HG02870 (cell line): ENCODE measurements at regions not wholly inside any gene's neighbourhood (a gene's known extent, or its start where the extent isn't known, plus 50 kb on each side); places are given as distances from the start of the nearest gene placed in this dataset.
A peak's percentile ranks its signal among the peaks of the same experiment; 100 is the strongest.
"Not testable (repeated sequence)": the region's sequence is repeated elsewhere in the genome, so short reads cannot be mapped to it uniquely, and the experiment has no call there.

Source experiments
- ATAC-seq: cut with Tn5 transposase; IDR thresholded peaks from one replicate; pipeline ENCODE4 v1.9.1; 2021; ENCODE audit warnings: mild to moderate bottlenecking, moderate library complexity; ENCODE audit not compliant: unreplicated experiment

GRCh38 chr4:163681208-163681821 is 186.8 kb downstream of the TMA16 start:
- peak; percentile 76 for ATAC-seq

DNA sequence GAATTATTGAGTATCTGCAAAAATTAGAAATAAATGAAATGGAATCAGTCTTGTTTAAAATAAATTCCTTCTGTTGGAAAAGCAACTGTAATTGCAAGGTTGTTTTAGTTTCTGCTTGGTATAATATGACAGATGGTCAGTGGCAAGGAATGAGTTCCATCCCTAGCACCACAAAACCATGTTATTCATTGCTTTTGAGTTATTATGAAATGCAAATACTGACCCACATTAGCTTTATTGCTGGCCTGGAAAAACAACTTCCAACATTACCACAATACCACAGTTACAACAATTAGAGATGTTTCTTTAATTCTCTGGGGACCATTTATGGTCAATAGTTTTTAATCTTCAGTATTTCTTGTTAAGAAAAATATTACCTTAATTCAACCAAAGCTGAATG is 194.4 kb downstream of the TMA16 start:
- ATAC-seq = no peak

DNA sequence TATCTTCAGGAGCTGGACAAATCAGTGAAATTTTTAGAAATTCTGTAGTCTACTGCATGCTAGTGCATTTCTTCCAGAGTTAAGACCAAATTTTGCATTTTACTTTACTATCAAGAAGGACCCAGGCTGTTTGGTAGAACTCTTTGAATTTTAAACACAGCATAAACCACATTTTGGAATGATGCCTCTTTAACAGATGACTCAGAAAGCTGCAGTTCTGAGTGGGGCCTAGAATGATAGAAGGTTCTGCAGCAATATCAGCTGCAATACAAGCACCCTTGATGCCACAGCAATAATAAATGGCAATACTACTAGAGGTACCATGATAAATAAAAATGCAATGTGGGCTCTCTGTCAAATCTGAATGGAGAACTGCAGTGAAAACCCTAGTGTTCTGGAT is 198.7 kb downstream of the TMA16 start:
- ATAC-seq = no peak

DNA sequence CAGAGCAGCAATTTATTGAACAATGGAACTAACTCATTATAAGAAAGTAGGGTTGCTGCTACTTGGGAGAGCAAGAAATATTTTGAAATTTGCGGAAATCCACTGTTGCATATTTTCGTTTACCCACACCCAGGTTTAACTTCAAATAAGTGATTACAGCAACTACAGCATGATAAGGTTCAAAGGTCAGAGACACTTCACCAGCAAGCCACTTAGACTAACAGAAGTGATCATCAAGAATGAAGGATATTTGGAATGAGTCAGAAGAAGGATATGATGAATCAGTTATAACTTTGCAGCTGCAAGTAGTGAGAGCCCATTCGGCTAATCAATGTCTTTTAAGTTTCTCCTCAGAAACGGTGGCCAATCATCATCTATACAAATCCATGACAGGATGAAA is 199.3 kb downstream of the TMA16 start:
- no peak for ATAC-seq

DNA sequence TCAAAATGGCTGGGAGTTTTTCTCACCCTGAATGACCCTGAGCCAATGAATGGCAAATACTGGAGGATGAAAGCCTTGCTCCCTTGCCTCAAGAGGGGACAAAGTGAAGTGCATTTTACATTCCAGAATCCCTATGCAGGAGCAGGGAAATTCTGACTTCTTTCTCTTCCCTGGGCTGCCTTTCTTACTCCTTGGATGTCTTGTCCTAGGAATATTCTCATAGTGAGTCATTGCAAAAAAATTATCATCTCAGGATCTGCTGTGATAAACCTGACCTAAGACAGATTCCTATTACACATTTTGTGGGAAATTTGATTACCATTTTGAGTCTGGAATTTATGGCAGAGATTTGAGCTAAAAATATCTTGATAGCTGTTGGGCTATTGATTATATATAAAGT is 199.9 kb downstream of the TMA16 start:
- ATAC-seq = no peak

DNA sequence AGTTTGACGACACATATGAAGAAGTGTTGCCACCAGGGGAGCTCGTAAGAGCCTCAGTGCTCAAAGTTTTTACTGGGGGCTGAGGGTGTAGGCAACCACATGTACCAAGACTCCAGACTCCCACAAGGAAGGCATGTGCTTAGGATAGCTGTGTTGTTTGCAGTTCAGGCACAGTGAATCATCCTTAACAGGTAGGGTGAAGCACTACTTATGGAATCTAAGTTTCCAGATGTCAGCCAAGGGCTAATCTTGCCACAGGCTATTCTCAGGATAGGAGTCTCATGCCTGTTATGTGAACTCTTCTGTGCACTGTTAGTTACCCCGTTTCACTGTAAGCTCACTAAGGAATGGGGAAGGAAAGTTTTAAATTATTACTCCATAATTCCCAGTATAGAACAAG is 202.6 kb downstream of the TMA16 start:
- no peak for ATAC-seq

DNA sequence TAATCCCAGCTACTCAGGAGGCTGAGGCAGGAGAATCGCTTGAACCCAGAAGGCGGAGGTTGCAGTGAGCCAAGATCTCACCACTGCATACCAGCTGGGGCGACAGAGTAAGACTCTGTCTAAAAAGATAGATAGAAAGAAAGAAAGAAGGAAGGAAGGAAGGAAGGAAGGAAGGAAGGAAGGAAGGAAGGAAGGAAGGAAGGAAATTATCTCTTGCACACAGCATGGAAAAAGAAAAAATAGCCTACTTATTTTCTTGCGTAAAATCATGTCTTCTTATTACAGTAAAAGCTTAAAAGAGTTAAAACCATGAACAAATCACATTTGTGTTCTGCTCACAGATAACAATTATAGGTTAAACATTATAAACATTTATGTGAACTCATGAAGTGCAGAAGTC is 205.9 kb downstream of the TMA16 start:
- not testable (repeated sequence) for ATAC-seq

DNA sequence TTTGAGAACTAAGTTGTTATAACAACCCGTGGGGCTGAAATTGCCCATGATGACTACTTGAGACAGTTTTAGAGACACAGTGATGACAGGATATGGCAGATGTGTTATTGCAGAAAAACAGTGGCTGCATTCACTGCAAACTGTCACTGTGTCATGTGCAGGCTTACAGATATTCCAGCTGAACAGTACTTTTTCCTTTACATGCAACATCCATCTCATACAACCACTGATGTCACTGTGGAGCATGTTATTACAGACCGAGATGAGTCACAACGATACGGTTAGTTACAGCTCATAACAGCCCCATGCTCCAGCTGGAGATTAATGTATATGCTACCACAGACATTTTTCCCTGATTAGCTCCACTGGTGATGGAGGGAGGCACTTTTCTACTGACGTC is 207.4 kb downstream of the TMA16 start:
- ATAC-seq = peak; percentile 97

DNA sequence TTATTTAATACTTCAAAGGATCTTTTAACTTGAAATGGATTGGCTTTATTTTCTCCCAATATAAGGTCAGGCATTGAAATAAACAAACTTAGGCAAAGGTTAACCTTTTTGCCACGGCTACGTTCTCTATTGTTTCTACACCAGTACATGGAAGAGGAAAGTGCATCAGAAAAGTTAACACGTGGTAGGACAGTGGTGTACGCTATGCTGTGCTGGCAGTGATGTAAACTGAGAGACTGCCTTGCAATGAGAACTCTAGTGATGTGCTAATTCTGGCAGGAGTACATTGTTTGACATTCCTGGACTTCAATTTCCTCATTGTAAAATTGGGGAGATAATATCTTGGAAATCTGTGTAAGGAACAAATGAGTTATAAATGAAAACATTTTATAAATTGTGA is 208.2 kb downstream of the TMA16 start:
- ATAC-seq = no peak

- ATAC-seq = no peak
These were observed 208.8 kb downstream of the TMA16 start for GRCh38 chr4:163703251-163703650.

- no peak for ATAC-seq
These were observed 213.4 kb downstream of the TMA16 start for GRCh38 chr4:163707873-163708272.

DNA sequence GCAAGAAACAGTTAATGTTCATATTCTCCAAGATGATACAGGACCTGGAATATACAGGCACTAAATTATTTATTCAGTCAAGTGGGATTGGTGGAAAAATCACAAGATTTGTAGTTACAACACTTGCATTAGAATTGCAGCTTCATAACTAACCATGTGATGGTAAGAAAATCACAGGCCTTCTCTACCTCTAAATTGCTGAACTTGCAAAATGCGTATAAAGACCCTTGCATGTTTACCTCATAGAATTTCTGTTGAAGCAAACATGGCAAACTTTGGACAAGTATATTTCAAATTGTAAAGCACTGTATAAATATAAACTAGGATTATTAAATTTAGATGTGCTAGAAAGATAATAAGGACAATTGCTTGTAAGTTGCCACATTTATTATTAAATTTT is 215.1 kb downstream of the TMA16 start:
- no peak for ATAC-seq

- ATAC-seq = no peak
These were observed 215.7 kb downstream of the TMA16 start for GRCh38 chr4:163710158-163710557.

GRCh38 chr4:163724495-163724894 is 230.0 kb downstream of the TMA16 start:
- not testable (repeated sequence) for ATAC-seq

- ATAC-seq = no peak
These were observed 232.2 kb downstream of the TMA16 start for GRCh38 chr4:163726641-163727040.

GRCh38 chr4:163731071-163731470 is 236.6 kb downstream of the TMA16 start:
- ATAC-seq = no peak

- ATAC-seq = no peak
These were observed 238.0 kb downstream of the TMA16 start for GRCh38 chr4:163732473-163732872.

GRCh38 chr4:163736876-163737275 is 242.4 kb downstream of the TMA16 start:
- no peak for ATAC-seq

DNA sequence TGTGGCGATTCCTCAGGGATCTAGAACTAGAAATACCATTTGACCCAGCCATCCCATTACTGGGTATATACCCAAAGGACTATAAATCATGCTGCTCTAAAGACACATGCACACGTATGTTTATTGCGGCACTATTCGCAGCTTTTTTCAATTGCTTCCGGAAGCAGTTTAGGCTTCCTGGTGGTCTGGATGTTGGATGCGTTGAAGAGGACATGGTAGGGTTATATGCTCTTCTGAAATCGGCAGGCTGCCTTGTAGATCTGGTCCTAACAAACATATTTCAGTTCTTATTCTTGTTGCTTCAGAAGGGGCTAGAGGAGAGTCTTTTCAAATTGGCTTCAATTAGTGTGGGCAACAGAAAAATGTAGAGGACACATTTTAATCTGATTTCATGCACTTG is 243.4 kb downstream of the TMA16 start:
- not testable (repeated sequence) for ATAC-seq

DNA sequence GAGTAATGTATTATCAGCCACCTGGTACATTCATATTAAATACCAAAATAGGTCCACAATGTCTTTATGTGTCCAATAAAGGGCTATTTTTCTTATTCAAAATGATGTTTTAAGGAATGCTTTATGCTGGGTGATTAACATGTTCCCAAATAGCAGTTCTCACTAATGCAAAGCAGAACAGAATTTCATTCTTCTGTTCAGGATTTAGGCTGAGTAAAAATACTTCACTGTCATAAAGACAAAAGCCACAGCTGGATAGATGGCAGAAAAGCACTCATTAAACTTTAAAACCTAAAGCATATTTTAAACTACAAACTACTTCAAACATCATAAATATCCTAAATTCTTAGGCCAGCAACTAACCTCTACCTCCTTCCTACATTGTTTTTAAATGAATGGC is 244.0 kb downstream of the TMA16 start:
- no peak for ATAC-seq

DNA sequence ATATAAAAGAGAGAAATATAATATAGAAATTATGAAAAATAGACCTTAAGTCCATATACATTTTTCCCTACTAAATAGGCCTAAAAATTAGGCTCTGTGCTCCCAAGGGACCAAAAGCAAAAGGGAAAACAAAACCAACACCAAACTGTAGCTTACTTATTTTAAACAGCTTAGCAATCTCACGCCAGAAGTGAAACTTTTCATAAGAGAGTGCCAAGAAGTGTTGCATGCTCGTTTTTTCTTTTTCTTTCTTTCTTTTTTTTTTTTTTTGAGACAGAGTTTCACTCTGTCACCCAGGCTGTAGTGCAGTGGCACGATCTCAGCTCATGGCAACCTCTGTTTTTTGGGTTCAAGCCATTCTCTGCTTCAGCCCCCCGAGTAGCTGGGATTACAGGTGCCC is 250.4 kb downstream of the TMA16 start:
- peak; percentile 95 for ATAC-seq

DNA sequence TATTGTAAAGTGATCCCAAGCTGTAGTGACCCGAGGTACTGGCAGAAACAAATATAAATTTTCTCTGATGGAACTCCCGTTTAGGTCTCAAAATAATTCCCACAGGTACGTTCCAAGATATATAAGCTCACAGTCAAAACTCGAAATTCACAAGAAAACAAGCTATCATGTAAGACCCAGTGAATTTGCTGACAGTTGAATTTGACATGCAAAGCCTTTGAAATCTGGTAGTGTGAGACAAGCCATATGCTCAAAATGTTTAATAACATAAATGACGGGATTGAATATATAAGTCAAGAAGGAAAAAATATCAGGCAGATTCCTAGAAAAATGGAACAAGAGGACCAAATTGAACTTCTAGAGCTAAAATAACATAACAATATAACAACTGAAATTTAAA is 252.8 kb downstream of the TMA16 start:
- no peak for ATAC-seq

GRCh38 chr4:163747886-163748285 is 253.4 kb downstream of the TMA16 start:
- ATAC-seq = no peak
